Fibroblast of mammary gland (primary cell): ENCODE measurements at regions not wholly inside any gene's neighbourhood (a gene's known extent, or its start where the extent isn't known, plus 50 kb on each side); places are given as distances from the start of the nearest gene placed in this dataset.

Source experiments
- DNase-seq: peaks from one replicate; pipeline ENCODE4 v3.0.0-alpha.2; 2010; ENCODE audit warnings: low read depth
- H3K4me3 ChIP-seq: 2 replicates; pipeline ENCODE4 v1.5.1; 2011; ENCODE audit warnings: low read depth, mild to moderate bottlenecking, low read length, moderate library complexity; ENCODE audit not compliant: control insufficient read depth
- CTCF ChIP-seq: conservative IDR thresholded peaks from 2 replicates; pipeline ENCODE4 v1.5.1; 2011; ENCODE audit warnings: low read depth, low read length, inconsistent platforms; ENCODE audit not compliant: control insufficient read depth, insufficient read depth

GRCh38 chr7:109178342-109178741 lies 608.7 kb downstream of the DNAJB9 start:
- no peak overlapping the region for H3K4me3 ChIP-seq
- no peak for DNase-seq
- TF ChIP-seq CTCF = no peak

- no peak for TF ChIP-seq CTCF
- no peak overlapping the region for H3K4me3 ChIP-seq
- DNase-seq = no peak
Observed at GRCh38 chr7:109179601-109180000, 609.9 kb downstream of the DNAJB9 start.

GRCh38 chr7:109190766-109191398 lies 621.2 kb downstream of the DNAJB9 start:
- TF ChIP-seq CTCF = no peak
- H3K4me3 ChIP-seq = no peak overlapping the region
- no peak for DNase-seq

GRCh38 chr7:109206196-109206595 lies 636.5 kb downstream of the DNAJB9 start:
- DNase-seq = no peak

GRCh38 chr7:109213081-109213480 lies 643.4 kb downstream of the DNAJB9 start:
- DNase-seq = no peak
- no peak overlapping the region for H3K4me3 ChIP-seq
- no peak for TF ChIP-seq CTCF

More at GRCh38 chr7:109206196-109206595, 636.5 kb downstream of the DNAJB9 start:
- no peak overlapping the region for H3K4me3 ChIP-seq
- no peak for TF ChIP-seq CTCF

GRCh38 chr7:109215341-109215740 lies 645.7 kb downstream of the DNAJB9 start:
- no peak for TF ChIP-seq CTCF
- DNase-seq = no peak

GRCh38 chr7:109224100-109224499 lies 654.4 kb downstream of the DNAJB9 start:
- H3K4me3 ChIP-seq = no peak overlapping the region
- no peak for TF ChIP-seq CTCF
- no peak for DNase-seq

More at GRCh38 chr7:109215341-109215740, 645.7 kb downstream of the DNAJB9 start:
- H3K4me3 ChIP-seq = no peak overlapping the region
